Activated CD4-positive, alpha-beta T cell treated with anti-CD3 and anti-CD28 coated beads for 48 hours (primary cell): ENCODE measurements at regions not wholly inside any gene's neighbourhood (a gene's known extent, or its start where the extent isn't known, plus 50 kb on each side); places are given as distances from the start of the nearest gene placed in this dataset.
"Not testable (repeated sequence)": the region's sequence is repeated elsewhere in the genome, so short reads cannot be mapped to it uniquely, and the experiment has no call there.

Experiments used
- DNase-seq: peaks from one replicate; pipeline ENCODE4 v3.0.0-alpha.2; 2020

- no peak for DNase-seq
These were observed 63.8 kb upstream of the WNT7B start for GRCh38 chr22:46040471-46041465.

DNA sequence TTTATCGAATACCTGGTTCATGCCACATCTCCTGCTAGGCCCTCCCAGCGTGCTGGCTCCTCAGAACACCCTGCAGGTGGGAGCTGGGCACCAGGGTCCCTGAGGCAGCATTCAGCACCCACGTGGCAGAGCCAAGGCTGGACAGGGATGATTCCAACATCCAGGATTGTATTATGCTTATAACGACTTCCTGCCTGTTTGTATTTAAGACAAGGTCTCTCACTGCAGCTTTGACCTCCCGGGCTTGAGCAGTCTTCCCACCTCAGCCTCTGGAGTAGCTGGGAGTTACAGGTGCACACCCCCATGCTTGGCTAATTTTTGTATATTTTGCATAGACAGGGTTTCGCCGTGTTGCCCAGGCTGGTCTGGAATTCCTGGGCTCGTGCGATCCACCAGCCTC, 64.7 kb upstream of the WNT7B start:
- no peak for DNase-seq

DNA sequence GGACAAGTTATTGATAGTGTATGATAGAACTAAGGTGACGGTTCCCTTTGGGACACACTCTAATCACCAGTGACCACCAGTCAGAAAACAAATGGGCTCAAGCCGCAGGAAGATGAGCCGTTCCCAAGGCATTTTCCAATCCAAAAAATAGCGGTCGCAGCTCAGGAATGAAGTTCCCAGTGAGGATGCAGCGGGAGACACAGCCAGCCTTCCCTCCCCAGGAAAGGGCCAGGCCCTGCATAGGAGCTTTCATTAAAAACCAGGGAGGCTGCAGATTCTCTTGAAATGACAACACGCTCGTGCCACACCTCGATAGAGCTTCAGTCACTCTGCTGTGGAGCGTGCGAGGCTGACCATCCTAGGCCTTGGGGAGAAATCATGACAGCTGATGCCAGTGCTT, 65.8 kb upstream of the WNT7B start:
- no peak for DNase-seq

GRCh38 chr22:46043339-46043738, 66.4 kb upstream of the WNT7B start:
- no peak for DNase-seq

GRCh38 chr22:46043816-46044620, 67.1 kb upstream of the WNT7B start:
- DNase-seq, result peak; percentile 38

DNA sequence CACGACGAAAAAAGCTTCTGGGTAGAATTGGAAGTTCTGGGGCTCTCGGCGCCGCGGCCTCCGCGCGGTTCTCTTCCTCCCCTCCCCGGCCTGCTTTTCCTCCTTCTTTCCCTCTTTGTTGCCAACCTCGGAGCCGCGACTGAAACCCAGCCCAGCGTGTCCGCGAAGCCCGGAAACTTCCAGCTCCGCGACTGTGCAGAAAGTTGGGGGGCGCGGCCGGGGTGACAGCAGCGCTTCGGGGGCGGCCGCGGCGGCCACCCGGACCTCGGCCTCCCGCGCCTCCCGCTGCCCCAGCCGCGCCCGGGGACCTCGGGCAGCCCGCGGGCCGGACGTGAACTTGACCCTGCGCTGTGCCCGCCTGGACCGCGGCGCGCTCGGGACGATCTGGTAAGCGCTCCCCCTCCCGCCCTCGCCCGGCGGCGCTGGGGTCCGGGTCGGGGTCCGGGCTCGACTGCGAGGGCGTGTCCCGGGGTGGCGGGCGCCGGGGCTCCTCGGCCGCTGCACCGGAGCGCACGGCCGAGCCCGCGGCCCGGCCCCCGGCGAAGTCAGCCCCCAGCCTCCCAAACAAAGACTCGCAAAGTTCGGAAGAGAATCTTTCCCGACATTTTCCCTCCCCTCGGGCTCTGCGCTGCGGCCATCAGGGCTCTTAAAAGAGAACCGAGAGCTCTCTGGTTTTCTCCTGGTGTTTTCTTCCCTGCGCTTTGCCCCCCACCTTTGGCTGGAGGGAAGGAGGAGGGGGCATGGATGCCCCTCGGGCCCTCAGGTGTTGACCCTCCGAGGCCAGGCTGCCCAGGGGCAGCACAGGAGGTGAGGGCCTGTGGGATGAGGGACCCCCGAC, 67.9 kb upstream of the WNT7B start:
- peak; percentile 45 for DNase-seq

DNA sequence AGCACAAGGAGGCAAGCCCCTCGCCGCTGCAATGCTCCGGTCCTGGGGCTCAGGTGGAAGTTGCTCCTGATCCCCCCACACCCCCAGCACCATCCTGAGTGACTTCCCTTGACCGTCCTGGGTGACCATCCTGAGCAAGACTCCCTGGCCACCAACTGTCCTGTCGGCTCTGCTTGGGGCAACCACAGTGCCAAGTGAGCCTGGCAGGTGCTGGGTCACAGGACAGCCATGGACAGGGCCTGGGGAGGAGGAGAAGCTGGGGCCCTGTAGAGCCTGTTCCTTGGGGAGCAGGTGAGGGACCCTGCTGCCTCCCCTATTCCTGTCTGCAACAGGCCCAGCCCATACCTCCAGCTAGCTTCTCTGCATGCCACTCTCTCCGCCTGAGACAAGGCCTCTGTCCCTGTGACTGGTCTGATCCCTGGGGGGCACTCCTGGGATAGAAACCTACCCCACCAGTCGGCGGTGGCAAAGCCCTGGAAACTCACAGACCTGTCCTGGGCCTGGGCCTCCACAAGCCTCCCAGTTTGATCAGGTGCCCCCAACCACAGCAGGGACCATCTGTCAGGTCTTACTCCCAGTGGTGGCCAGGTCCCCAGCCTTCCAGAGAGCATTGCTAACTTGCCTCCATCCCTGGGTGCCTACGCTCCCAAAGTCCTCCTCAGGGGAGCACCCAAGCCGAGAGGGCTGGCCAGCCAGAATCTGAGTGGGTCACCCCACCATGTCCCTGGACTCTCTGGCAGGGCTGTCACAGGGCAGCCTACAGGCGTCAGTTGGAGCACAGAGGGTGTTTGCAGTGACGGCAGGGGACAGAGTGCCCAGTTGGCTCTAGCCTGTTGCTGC, 68.7 kb upstream of the WNT7B start:
- no peak for DNase-seq

- no peak for DNase-seq
These were observed 69.3 kb upstream of the WNT7B start for GRCh38 chr22:46046299-46046685.

GRCh38 chr22:46047226-46047625, 70.3 kb upstream of the WNT7B start:
- DNase-seq, result no peak

- DNase-seq, result no peak
These were observed 71.1 kb upstream of the WNT7B start for GRCh38 chr22:46047841-46048595.

- DNase-seq, result not testable (repeated sequence)
These were observed 71.7 kb upstream of the WNT7B start for GRCh38 chr22:46048661-46049060.

DNA sequence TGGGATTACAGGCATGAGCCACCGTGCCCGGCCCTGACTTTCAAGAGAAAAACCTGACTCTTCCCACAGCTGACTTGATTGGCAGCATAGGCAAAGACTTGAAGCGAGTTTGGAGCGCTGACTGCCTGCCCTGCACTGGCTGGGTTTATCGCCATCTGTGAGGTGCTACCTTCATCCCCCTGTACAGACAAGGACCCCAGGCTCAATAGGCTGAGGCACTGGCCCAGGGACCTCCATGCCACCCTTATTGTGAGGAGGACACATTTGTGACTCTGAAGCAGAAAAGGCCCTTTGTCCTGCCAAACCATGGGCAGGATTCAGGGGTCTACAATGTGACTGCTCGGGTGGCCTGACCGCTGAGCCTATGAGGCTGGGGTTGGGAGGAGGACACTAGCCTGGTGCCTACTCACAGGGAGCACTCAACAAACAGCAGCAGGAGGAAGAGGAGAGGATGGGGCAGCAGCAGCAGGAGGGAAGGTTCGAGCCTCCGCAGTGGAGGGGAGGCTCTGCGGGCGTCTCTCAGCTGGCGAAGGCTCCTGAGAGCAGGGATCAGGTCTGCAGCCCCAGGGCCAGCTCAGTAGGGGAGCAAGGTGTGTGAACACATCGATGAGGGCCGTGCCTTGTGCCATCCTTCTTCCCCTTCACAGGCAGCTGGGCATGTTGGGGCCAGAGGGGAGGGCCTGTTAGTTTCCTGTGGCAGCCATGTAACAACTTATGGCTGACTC, 72.9 kb upstream of the WNT7B start:
- no peak for DNase-seq

GRCh38 chr22:46050451-46050845, 73.5 kb upstream of the WNT7B start:
- no peak for DNase-seq

- DNase-seq, result no peak
These were observed 74.1 kb upstream of the WNT7B start for GRCh38 chr22:46050916-46051614.

DNA sequence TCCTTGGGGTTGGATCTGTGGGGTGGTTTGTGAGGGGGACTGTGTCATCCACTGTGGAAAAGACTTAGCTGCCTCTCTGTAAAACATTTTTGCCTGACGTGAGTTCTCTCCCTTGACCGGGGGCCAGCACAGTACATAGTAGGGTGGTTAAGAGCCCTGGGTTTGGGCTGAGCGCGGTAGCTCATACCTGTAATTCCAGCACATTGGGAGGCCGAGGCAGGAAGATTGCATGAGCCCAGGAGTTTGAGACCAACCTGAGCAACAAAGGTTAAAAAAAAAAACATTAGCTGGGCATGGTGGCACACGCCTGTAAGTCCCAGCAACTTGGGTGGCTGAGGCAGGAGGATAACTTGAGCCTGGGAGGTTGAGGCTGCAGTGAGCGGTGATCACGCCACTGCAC, 74.7 kb upstream of the WNT7B start:
- DNase-seq, result no peak

DNA sequence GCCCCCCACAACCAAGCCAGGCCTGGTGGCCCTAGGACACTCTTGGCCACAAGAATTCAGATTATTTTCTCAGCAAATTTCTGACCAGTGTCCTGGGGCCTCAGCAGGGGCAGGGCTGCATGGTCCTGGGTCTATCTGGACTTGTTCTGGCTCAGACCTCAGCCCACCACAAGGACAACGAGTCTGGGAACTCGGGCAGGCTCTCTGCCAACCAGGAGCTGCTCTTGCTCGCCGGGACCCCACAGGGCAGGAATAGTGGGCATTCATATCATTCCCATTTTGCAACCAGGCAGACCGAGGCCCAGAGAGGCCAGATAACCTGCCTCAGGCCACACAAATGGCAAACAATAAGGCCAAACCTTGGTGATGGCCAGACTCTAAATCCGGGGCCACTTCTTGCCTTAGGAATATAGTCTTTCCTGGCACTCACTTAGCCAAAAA, 75.4 kb upstream of the WNT7B start:
- no peak for DNase-seq

DNA sequence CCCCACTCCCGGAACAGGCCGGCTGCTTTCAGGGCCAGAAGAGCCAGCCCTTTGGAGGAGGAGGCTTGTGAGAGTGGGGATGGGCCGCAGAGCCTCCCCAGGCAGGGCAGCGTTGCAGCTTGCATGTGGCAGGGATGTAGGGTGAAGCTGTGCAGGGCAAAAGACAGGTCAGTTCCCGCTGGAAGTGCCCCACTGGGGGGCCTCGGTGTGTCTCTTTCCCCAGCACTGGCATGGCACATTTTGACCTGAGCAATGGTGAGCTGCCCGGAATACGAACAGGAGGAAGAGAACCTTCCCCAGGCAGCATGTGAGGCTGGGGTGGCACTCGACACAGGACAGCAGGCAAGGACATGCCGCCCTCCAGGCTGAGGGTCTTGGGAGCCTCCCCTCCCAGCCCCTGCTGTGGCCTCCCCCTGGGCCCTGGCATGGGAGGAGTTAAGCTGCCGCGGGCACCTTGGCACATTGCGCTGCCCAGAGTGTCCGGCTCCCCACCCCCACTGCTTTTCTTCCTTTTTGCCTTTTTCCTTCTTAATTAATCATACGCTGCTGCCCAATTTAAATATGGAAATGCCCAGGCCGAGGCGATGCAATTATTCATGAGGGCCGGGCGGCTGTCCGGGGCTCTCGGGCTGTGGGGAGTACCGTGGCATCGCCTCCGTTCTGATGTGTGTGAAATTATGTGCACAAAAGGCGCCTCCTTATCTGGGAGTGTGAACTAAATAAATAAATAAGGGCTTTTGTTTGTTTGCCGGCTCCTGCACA, 76.0 kb upstream of the WNT7B start:
- DNase-seq, result peak; percentile 52

GRCh38 chr22:46053563-46054090, 76.7 kb upstream of the WNT7B start:
- peak; percentile 60 for DNase-seq
